ENCODE measurements at regions not wholly inside any gene's neighbourhood (a gene's known extent, or its start where the extent isn't known, plus 50 kb on each side); places are given as distances from the start of the nearest gene placed in this dataset.

- intact Hi-C loops (cut with micrococcal nuclease; ENCODE audit: unreplicated experiment) (no loop called here), in situ Hi-C loops (cut with MboI) (no loop called here)
- no peak overlapping the region for H2AFZ ChIP-seq (ENCODE audit: control insufficient read depth, low read depth, low read length)
- H3K36me3 ChIP-seq (ENCODE audit: control insufficient read depth in 2 of 2, insufficient read depth in 2 of 2, low read length in 1 of 2) = no peaks in the 10 kb centered on the region
- no peaks in the 10 kb centered on the region for H3K9me3 ChIP-seq (replicated peaks; ENCODE audit: control insufficient read depth, insufficient read depth, low read length)
- H3K79me2 ChIP-seq (ENCODE audit: control insufficient read depth, insufficient read depth, low read length) = no peaks in the 10 kb centered on the region
- H3K4me1 ChIP-seq (ENCODE audit: control insufficient read depth, insufficient read depth, low read length) = no peaks in the 10 kb centered on the region
- H3K27me3 ChIP-seq (replicated peaks in 1 of 2; ENCODE audit: control insufficient read depth in 2 of 2, insufficient read depth in 2 of 2, low read length in 1 of 2) = no peaks in the 10 kb centered on the region
- RAD21 ChIA-PET (ENCODE audit: unreplicated experiment) = no interaction called here
- TF ChIP-seq HDAC2 (IDR thresholded peaks at IDR 0.05) (no peak), FOS (IDR thresholded peaks at IDR 0.05; ENCODE audit: borderline replicate concordance, extremely low read depth, insufficient read length) (no peak), SPI1 (IDR thresholded peaks at IDR 0.05; ENCODE audit: borderline replicate concordance, insufficient read depth, low read depth, low read length) (no peak), USF1 (IDR thresholded peaks at IDR 0.05; ENCODE audit: borderline replicate concordance, extremely low read length, insufficient read depth, low read depth, low read length) (no peak), RUNX3 (IDR thresholded peaks at IDR 0.05; ENCODE audit: low read length) (no peak), ATF7 (IDR thresholded peaks at IDR 0.05; ENCODE audit: low read depth) (no peak)
- TF ChIP-seq, protein P1, sequence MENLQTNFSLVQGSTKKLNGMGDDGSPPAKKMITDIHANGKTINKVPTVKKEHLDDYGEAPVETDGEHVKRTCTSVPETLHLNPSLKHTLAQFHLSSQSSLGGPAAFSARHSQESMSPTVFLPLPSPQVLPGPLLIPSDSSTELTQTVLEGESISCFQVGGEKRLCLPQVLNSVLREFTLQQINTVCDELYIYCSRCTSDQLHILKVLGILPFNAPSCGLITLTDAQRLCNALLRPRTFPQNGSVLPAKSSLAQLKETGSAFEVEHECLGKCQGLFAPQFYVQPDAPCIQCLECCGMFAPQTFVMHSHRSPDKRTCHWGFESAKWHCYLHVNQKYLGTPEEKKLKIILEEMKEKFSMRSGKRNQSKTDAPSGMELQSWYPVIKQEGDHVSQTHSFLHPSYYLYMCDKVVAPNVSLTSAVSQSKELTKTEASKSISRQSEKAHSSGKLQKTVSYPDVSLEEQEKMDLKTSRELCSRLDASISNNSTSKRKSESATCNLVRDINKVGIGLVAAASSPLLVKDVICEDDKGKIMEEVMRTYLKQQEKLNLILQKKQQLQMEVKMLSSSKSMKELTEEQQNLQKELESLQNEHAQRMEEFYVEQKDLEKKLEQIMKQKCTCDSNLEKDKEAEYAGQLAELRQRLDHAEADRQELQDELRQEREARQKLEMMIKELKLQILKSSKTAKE (IDR thresholded peaks at IDR 0.05; ENCODE audit: low read depth, poor library complexity, severe bottlenecking) = no peak
- WGBS (ENCODE audit: insufficient coverage, insufficient replicate concordance, low lambda C conversion rate, missing lambda C conversion rate) = 90% methylated on average over 24 of the region's 24 CpGs
- DNase-seq (ENCODE audit: low read depth, low spot score) = no peak
- no peak overlapping the region for H3K27ac ChIP-seq (ENCODE audit: control insufficient read depth, insufficient read depth)
- H3K4me3 ChIP-seq = no peak overlapping the region
- no TSS peak for BruUV-seq (replicated peaks)
- H3K4me2 ChIP-seq (ENCODE audit: control insufficient read depth, insufficient read depth) = no peak overlapping the region
- no peaks in the 10 kb centered on the region for H4K20me1 ChIP-seq (ENCODE audit: control insufficient read depth, insufficient read depth)
- no peak for ATAC-seq
- FAIRE-seq = no peak
- SMC1A ChIA-PET (ENCODE audit: uncharacterized antibody, unreplicated experiment) = interaction anchor here (1.5 to 1.8 kb wide), 2 partner anchors 11 to 100 kb away, joined by 4 to 8 read pairs; no protein-coding TSS in a partner anchor
- CTCF ChIA-PET = no interaction called here
- H3K9ac ChIP-seq (ENCODE audit: control insufficient read depth, insufficient read depth, low read length) = no peak overlapping the region
- POLR2A ChIA-PET = no interaction called here
These were observed 62.4 kb upstream of the ZNF608 start for GRCh38 chr5:124808842-124809268.

Measured in GM12878 (cell line).